ENCODE measurements at regions not wholly inside any gene's neighbourhood (a gene's known extent, or its start where the extent isn't known, plus 50 kb on each side); places are given as distances from the start of the nearest gene placed in this dataset.

GRCh38 chr5:6311568-6312501 is 66.5 kb downstream of the MED10 start:
- TF ChIP-seq EZH2 (IDR thresholded peaks at IDR 0.05; ENCODE audit: borderline replicate concordance, low read depth, low read length, poor library complexity, severe bottlenecking): no peak
- no peak for TF ChIP-seq CTCF (conservative IDR thresholded peaks at IDR 0.05; ENCODE audit: low read depth, low read length)
